ENCODE measurements at regions not wholly inside any gene's neighbourhood (a gene's known extent, or its start where the extent isn't known, plus 50 kb on each side); places are given as distances from the start of the nearest gene placed in this dataset.

GRCh38 chr6:158910484-158911440 lies 89.2 kb downstream of the RSPH3 start (continued):
- TF ChIP-seq CHD2 (IDR thresholded peaks at IDR 0.05; ENCODE audit: low read length, partially characterized antibody), result no peak
- no peak for TF ChIP-seq POLR2AphosphoS2 (conservative IDR thresholded peaks at IDR 0.05; ENCODE audit: low read length)
- TF ChIP-seq EHF (CRISPR knock-in tag; IDR thresholded peaks at IDR 0.05), result no peak
- no peak for TF ChIP-seq CTCF (IDR thresholded peaks at IDR 0.05)
- no peak for TF ChIP-seq NPAS2 (CRISPR knock-in tag; IDR thresholded peaks at IDR 0.05; ENCODE audit: borderline replicate concordance)
- TF ChIP-seq FOSL2 (IDR thresholded peaks at IDR 0.05), result no peak
- TF ChIP-seq FOSL2 (CRISPR knock-in tag; IDR thresholded peaks at IDR 0.05), result no peak
- TF ChIP-seq CEBPB (IDR thresholded peaks at IDR 0.05), result no peak
- TF ChIP-seq ZC3H11A (IDR thresholded peaks at IDR 0.05), result no peak

GRCh38 chr6:158909938-158910337 lies 90.1 kb downstream of the RSPH3 start:
- ChIA-PET POLR2A (no interaction called here), CTCF (no interaction called here)
- no peak overlapping the region for H3K4me3 ChIP-seq
- no peaks in the 10 kb centered on the region for H3K4me1 ChIP-seq
- DNase-seq (ENCODE audit: low read depth in 1 of 2, low spot score in 1 of 2) (no peak), ATAC-seq (no peak), FAIRE-seq (no peak)
- H3K4me2 ChIP-seq, result no peak overlapping the region
- 83% methylated on average over 13 of the region's 13 CpGs for WGBS (ENCODE audit: missing lambda C conversion rate)
- TF ChIP-seq NR3C1 (IDR thresholded peaks at IDR 0.05) (no peak), EP300 (IDR thresholded peaks at IDR 0.05) (no peak), SREBF2 (IDR thresholded peaks at IDR 0.05) (no peak)
- H3K9me3 ChIP-seq, result peaks cover 16% of the 10 kb centered on the region
- H3K27ac ChIP-seq, result no peak overlapping the region

GRCh38 chr6:158908606-158909005 lies 89.4 kb upstream of the EZR start:
- H3K9me3 ChIP-seq, result peaks cover 24% of the 10 kb centered on the region
- no peak for DNase-seq (ENCODE audit: low read depth in 1 of 2, low spot score in 1 of 2)
- no peak for TF ChIP-seq BHLHE40 (IDR thresholded peaks at IDR 0.05; ENCODE audit: low read depth, low read length)
- no peak for TF ChIP-seq TP53 (CRISPR knock-in tag; IDR thresholded peaks at IDR 0.05)
- no peak for TF ChIP-seq HOXB13 (CRISPR knock-in tag; IDR thresholded peaks at IDR 0.05; ENCODE audit: low read depth)
- TF ChIP-seq BCL3 (IDR thresholded peaks at IDR 0.05), result no peak
- TF ChIP-seq RAD21 (conservative IDR thresholded peaks at IDR 0.05 in 1 of 2, IDR thresholded peaks at IDR 0.05 in 1 of 2), result no peak
- TF ChIP-seq ZC3H11A (IDR thresholded peaks at IDR 0.05), result no peak
- TF ChIP-seq POLR2A (IDR thresholded peaks at IDR 0.05; ENCODE audit: low read length), result no peak
- TF ChIP-seq REST (IDR thresholded peaks at IDR 0.05), result no peak
- no peak for TF ChIP-seq MAZ (IDR thresholded peaks at IDR 0.05; ENCODE audit: borderline replicate concordance, low read depth, low read length)
- TF ChIP-seq POLR2AphosphoS2 (conservative IDR thresholded peaks at IDR 0.05; ENCODE audit: low read length), result no peak
- TF ChIP-seq RCOR1 (IDR thresholded peaks at IDR 0.05; ENCODE audit: low read depth, low read length), result no peak
- no peak for TF ChIP-seq CHD2 (IDR thresholded peaks at IDR 0.05; ENCODE audit: low read length, partially characterized antibody)
- no peak for ATAC-seq
- ChIA-PET CTCF (interaction anchor here (0.9 kb wide), 1 partner anchor 9 kb away, joined by 3 read pairs; no protein-coding TSS in a partner anchor), POLR2A (no interaction called here)
- H3K4me2 ChIP-seq, result no peak overlapping the region
- H3K4me1 ChIP-seq, result no peaks in the 10 kb centered on the region
- H3K4me3 ChIP-seq, result no peak overlapping the region
- no peak overlapping the region for H3K27ac ChIP-seq
- no peak for FAIRE-seq
- WGBS (ENCODE audit: missing lambda C conversion rate), result 75% methylated on average over 1 of the region's 1 CpG
